Sigmoid colon (tissue), 6 donors: ENCODE measurements at regions not wholly inside any gene's neighbourhood (a gene's known extent, or its start where the extent isn't known, plus 50 kb on each side); places are given as distances from the start of the nearest gene placed in this dataset.

ENCODE experiments used
- DNase-seq: peaks from one replicate; pipeline ENCODE4 v3.0.0-alpha.2; 2019
- H3K27ac ChIP-seq, 4 donors: fragments of 200-600 bp; sonication (generic); one replicate each; pipeline ENCODE4 v1.5.1; 2016 to 2019; ENCODE audit warnings: mild to moderate bottlenecking in 1 of 4
- H3K27me3 ChIP-seq, 3 donors: fragments of 200-600 bp; sonication (generic); one replicate each; pipeline ENCODE4 v1.5.1; 2019; ENCODE audit warnings: mild to moderate bottlenecking in 1 of 3
- H3K36me3 ChIP-seq, 4 donors: fragments of 200-600 bp; sonication (generic); one replicate each; pipeline ENCODE4 v1.5.1; 2016 to 2019
- H3K4me1 ChIP-seq, 4 donors: fragments of 200-600 bp; sonication (generic); one replicate each; pipeline ENCODE4 v1.5.1; 2017 to 2019
- H3K4me3 ChIP-seq, 4 donors: fragments of 200-600 bp; sonication (generic); one replicate each; pipeline ENCODE4 v1.5.1; 2017 to 2019; ENCODE audit warnings: mild to moderate bottlenecking in 2 of 4, moderate library complexity in 1 of 4
- H3K9me3 ChIP-seq, 4 donors: fragments of 200-600 bp in 3 of 4; sonication (generic) in 3 of 4; one replicate each; pipeline versions ENCODE4 v1.5.1 to v1.6.1; 2013 to 2019
- EP300 ChIP-seq, 4 donors: sonication (generic); formaldehyde crosslinking; IDR thresholded peaks; one replicate each; pipeline ENCODE4 v1.6.1; 2017; ENCODE audit warnings: antibody characterized with exemption in 4 of 4
- POLR2A ChIP-seq, 2 donors: fragments of 450-650 bp; IDR thresholded peaks; one replicate each; pipeline ENCODE4 v1.6.1; 2016; ENCODE audit warnings: antibody characterized with exemption in 2 of 2, mild to moderate bottlenecking in 2 of 2, moderate library complexity in 2 of 2
- POLR2AphosphoS5 ChIP-seq, 4 donors: sonication (generic); formaldehyde crosslinking; IDR thresholded peaks; one replicate each; pipeline ENCODE4 v1.6.1; 2017; ENCODE audit warnings: antibody characterized with exemption in 4 of 4
- WGBS, 2 donors: extraction: QIAGEN DNeasy Blood & Tissue Kit; methylation state at CpG; one replicate each; pipeline ENCODE4 v1.1.7; 2013; 5-methylcytosine and 5-hydroxymethylcytosine counted together
- intact Hi-C: fragments of 100-400 bp; cut with DNase I; formaldehyde crosslinking; loops from one replicate; pipeline ENCODE4 v1.15.1; 2023
- TF ChIP-seq, protein P1 (sequence below), 4 experiments: fragments of 450-650 bp in 3 of 4; fragments of 200-600 bp in 1 of 4; IDR thresholded peaks; one replicate each; pipeline ENCODE4 v1.5.1; 2016 to 2019; ENCODE audit warnings: antibody characterized with exemption in 4 of 4, mild to moderate bottlenecking in 3 of 4, moderate library complexity in 2 of 4
- donor health status: healthy with polysubstance abuse.
- donor health status: healthy.

DNA sequence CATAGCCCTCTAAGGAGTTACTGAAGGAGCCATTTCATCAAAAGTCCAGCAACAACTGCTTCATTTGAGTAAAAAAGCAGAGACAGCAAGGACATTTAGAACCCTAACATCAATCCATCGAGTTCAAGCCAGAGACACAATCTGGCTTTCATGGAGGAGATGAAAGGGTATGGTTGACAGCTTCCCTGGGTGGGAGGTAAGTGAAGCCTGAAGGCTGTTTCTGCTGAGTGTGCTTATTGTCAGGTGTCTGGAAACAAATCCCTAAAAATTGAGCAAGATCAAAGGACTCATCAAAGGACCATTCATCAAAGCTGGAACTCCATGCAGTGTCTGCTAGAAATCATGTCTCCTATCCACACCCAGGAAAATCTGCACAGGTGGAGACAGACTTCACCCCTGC is 104.4 kb upstream of the CCDC196 start:
- no peaks in the 10 kb centered on the region for H3K9me3 ChIP-seq
- intact Hi-C loops: no loop called here
- no peak overlapping the region for H3K4me3 ChIP-seq
- no peaks in the 10 kb centered on the region for H3K27me3 ChIP-seq
- DNase-seq: no peak
- 68 to 88% methylated on average over 1 of the region's 1 CpG for WGBS, 2 donors
- H3K27ac ChIP-seq: no peak overlapping the region
- TF ChIP-seq EP300 (IDR thresholded peaks at IDR 0.05) (no peak), POLR2A (IDR thresholded peaks at IDR 0.05) (no peak), POLR2AphosphoS5 (IDR thresholded peaks at IDR 0.05) (no peak)
- TF ChIP-seq, protein P1, sequence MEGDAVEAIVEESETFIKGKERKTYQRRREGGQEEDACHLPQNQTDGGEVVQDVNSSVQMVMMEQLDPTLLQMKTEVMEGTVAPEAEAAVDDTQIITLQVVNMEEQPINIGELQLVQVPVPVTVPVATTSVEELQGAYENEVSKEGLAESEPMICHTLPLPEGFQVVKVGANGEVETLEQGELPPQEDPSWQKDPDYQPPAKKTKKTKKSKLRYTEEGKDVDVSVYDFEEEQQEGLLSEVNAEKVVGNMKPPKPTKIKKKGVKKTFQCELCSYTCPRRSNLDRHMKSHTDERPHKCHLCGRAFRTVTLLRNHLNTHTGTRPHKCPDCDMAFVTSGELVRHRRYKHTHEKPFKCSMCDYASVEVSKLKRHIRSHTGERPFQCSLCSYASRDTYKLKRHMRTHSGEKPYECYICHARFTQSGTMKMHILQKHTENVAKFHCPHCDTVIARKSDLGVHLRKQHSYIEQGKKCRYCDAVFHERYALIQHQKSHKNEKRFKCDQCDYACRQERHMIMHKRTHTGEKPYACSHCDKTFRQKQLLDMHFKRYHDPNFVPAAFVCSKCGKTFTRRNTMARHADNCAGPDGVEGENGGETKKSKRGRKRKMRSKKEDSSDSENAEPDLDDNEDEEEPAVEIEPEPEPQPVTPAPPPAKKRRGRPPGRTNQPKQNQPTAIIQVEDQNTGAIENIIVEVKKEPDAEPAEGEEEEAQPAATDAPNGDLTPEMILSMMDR (IDR thresholded peaks at IDR 0.05): no peak
- no peaks in the 10 kb centered on the region for H3K36me3 ChIP-seq
- H3K4me1 ChIP-seq: no peaks in the 10 kb centered on the region

DNA sequence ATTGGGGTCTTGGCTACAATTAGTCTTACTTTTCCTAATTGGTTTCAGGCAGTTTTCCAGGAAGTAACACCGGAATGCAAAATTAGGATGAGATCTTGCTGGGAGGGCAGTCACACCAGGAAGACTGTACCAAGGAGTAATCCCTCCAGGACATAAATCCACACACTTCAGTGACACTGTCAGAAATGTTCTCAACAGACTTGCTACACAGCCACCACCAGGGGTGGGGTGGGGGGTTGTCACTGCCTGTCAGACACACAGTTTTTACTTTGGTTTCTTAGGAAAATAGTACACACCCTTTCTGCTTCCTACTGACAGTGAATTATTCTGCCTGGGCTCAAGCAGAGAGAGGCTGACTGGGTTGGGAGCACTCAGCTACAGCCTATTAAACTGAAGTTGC is 102.9 kb upstream of the CCDC196 start:
- Histone ChIP-seq H3K4me1 (no peaks in the 10 kb centered on the region), H3K9me3 (no peaks in the 10 kb centered on the region), H3K4me3 (no peak overlapping the region), H3K27me3 (no peaks in the 10 kb centered on the region), H3K27ac (no peak overlapping the region), H3K36me3 (no peaks in the 10 kb centered on the region)
- DNase-seq: no peak
- TF ChIP-seq POLR2A (IDR thresholded peaks at IDR 0.05) (no peak), EP300 (IDR thresholded peaks at IDR 0.05) (no peak), POLR2AphosphoS5 (IDR thresholded peaks at IDR 0.05) (no peak)
- TF ChIP-seq, protein P1 (IDR thresholded peaks at IDR 0.05): no peak
- intact Hi-C loops: no loop called here
- 61 to 72% methylated on average over 1 of the region's 1 CpG for WGBS, 2 donors

- intact Hi-C loops: no loop called here
These were observed 102.4 kb upstream of the CCDC196 start for GRCh38 chr14:66383771-66384170.

DNA sequence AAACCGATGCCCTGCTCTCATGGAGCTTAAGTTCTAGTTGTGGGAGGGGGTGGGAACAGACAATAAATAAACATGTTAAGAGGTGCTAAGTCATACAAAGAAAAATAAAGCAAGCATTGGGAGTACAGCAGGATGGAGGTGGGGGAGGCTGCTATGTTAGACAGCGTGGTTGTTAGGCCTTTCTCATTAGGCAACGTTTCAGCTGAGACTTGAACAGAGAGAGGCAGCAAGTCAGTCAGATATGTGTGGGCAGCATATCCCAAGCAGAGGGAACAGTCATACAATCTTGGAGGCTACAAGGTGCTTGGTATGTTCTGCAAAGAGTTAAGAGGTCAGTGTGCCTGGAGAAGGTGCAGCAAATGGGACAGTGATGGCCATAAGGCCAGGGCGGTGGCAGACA is 97.7 kb upstream of the CCDC196 start:
- WGBS, 2 donors: 87 to 94% methylated on average over 4 of the region's 4 CpGs
- no peaks in the 10 kb centered on the region for H3K27me3 ChIP-seq
- no peaks in the 10 kb centered on the region for H3K9me3 ChIP-seq
- intact Hi-C loops: no loop called here
- H3K36me3 ChIP-seq: no peaks in the 10 kb centered on the region
- no peak for DNase-seq
- H3K4me3 ChIP-seq: no peak overlapping the region
- H3K27ac ChIP-seq: no peak overlapping the region
- no peak for TF ChIP-seq EP300 (IDR thresholded peaks at IDR 0.05)
- TF ChIP-seq POLR2AphosphoS5 (IDR thresholded peaks at IDR 0.05): no peak
- TF ChIP-seq, protein P1 (IDR thresholded peaks at IDR 0.05): no peak
- TF ChIP-seq POLR2A (IDR thresholded peaks at IDR 0.05): no peak
- H3K4me1 ChIP-seq: no peaks in the 10 kb centered on the region

More at GRCh38 chr14:66383771-66384170, 102.4 kb upstream of the CCDC196 start:
- no peak for TF ChIP-seq POLR2A (IDR thresholded peaks at IDR 0.05)
- TF ChIP-seq POLR2AphosphoS5 (IDR thresholded peaks at IDR 0.05): no peak
- TF ChIP-seq, protein P1 (IDR thresholded peaks at IDR 0.05): no peak
- TF ChIP-seq EP300 (IDR thresholded peaks at IDR 0.05): no peak
- no peaks in the 10 kb centered on the region for H3K4me1 ChIP-seq
- no peak for DNase-seq
- no peak overlapping the region for H3K4me3 ChIP-seq
- no peaks in the 10 kb centered on the region for H3K9me3 ChIP-seq
- H3K27me3 ChIP-seq: no peaks in the 10 kb centered on the region
- H3K36me3 ChIP-seq: no peaks in the 10 kb centered on the region
- H3K27ac ChIP-seq: no peak overlapping the region

GRCh38 chr14:66389481-66389880 is 96.7 kb upstream of the CCDC196 start:
- H3K9me3 ChIP-seq: no peaks in the 10 kb centered on the region
- H3K4me1 ChIP-seq: no peaks in the 10 kb centered on the region
- no peaks in the 10 kb centered on the region for H3K36me3 ChIP-seq
- TF ChIP-seq, protein P1 (IDR thresholded peaks at IDR 0.05): no peak
- no peak for TF ChIP-seq POLR2AphosphoS5 (IDR thresholded peaks at IDR 0.05)
- no peak for TF ChIP-seq POLR2A (IDR thresholded peaks at IDR 0.05)
- no peak for TF ChIP-seq EP300 (IDR thresholded peaks at IDR 0.05)
- intact Hi-C loops: no loop called here
- DNase-seq: no peak
- H3K27me3 ChIP-seq: no peaks in the 10 kb centered on the region
- no peak overlapping the region for H3K4me3 ChIP-seq
- WGBS, 2 donors: 57 to 79% methylated on average over 1 of the region's 1 CpG
- H3K27ac ChIP-seq: no peak overlapping the region
